NCI-H774 (cell line): ENCODE measurements at regions not wholly inside any gene's neighbourhood (a gene's known extent, or its start where the extent isn't known, plus 50 kb on each side); places are given as distances from the start of the nearest gene placed in this dataset.
"Not testable (repeated sequence)": the region's sequence is repeated elsewhere in the genome, so short reads cannot be mapped to it uniquely, and the experiment has no call there.

Experiments
- DNase-seq: peaks from one replicate; lab custom pipeline; 2025; lab: John Stamatoyannopoulos, UW

- DNase-seq = no peak
Observed at GRCh38 chr11:22065472-22065871, 127.4 kb upstream of the ANO5 start.

GRCh38 chr11:22069844-22070243 lies 123.0 kb upstream of the ANO5 start:
- DNase-seq = no peak

- DNase-seq = no peak
Observed at GRCh38 chr11:22076271-22076930, 116.5 kb upstream of the ANO5 start.

- DNase-seq = no peak
Observed at GRCh38 chr11:22078063-22078462, 114.8 kb upstream of the ANO5 start.

- no peak for DNase-seq
Observed at GRCh38 chr11:22079133-22079872, 113.6 kb upstream of the ANO5 start.

DNA sequence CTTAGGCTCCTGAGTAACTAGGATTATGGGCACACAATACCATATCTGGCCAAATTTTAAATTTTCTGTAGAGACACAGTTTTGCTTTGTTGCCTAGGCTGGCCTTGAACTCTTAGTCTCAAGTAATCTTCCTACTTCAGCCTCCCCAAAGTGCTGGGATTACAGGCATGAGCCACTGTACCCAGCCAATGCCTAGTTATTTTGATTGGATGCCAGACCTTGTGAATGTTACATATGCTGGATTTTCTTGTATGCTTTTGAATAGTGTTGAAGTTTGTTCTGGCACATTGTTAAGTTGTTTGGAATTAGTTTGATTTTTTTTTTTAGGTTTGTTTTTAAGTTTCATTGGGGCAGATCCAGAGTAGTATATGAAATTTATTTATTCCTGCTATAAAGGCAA lies 110.7 kb upstream of the ANO5 start:
- DNase-seq = no peak

- DNase-seq = no peak
Observed at GRCh38 chr11:22082788-22083187, 110.1 kb upstream of the ANO5 start.

DNA sequence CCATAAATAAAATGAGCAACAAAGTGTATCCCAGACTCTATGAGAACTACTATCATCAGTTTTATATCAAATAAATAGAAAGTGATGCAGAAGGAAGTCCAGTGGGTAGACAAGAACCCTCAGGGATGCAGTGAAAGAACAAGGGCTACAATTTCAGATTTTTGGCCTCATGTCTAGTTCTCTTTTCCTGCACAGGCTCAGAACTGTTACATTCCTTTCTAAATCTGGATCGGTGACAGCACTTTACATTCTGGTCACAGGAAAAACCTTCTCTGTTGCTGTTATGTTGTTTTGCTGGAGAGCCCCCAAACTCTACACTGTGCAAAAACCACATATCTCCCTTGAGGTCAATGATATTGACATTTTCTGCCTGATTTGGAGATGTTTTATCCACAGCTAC lies 108.8 kb upstream of the ANO5 start:
- no peak for DNase-seq

- no peak for DNase-seq
Observed at GRCh38 chr11:22084564-22084963, 108.3 kb upstream of the ANO5 start.

DNA sequence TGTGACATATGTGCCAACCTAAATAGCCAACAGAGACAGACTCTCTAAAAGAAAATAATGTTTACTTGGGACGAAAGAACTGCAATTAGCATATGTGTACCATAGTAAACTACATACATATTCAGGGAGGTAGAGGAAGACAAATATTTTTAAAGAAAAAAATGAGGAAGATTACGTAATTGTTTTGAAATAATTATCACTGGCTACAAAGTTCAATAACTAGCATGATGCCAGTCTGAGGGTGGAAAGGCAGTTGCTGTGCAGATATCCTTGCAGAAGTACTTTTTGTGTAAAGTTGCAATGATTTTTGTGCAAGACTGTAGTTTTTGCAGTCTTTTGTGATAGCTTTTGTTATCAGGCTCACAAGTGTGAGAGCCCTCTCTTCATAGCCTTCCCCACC lies 103.3 kb upstream of the ANO5 start:
- no peak for DNase-seq

DNA sequence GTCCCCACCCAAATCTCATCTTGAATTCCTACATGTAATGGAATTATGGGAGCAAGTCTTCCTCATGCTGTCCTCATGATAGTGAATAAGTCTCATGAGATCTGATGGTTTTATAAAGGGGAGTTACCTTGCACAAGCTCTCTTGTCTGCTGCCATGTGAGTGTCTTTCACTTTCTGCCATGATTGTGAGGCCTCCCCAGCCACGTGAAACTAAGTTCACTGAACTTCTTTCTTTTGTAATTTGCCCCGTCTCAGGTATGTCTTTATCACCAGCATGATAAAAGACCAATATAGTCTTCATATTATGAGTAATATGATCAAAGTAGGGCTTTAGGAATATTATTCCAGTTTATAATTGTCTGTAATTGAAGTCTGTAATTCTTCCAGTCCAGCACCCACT lies 86.3 kb upstream of the ANO5 start:
- DNase-seq = no peak

GRCh38 chr11:22115470-22116029 lies 77.3 kb upstream of the ANO5 start:
- DNase-seq = no peak

- not testable (repeated sequence) for DNase-seq
Observed at GRCh38 chr11:22127981-22128380, 64.9 kb upstream of the ANO5 start.

DNA sequence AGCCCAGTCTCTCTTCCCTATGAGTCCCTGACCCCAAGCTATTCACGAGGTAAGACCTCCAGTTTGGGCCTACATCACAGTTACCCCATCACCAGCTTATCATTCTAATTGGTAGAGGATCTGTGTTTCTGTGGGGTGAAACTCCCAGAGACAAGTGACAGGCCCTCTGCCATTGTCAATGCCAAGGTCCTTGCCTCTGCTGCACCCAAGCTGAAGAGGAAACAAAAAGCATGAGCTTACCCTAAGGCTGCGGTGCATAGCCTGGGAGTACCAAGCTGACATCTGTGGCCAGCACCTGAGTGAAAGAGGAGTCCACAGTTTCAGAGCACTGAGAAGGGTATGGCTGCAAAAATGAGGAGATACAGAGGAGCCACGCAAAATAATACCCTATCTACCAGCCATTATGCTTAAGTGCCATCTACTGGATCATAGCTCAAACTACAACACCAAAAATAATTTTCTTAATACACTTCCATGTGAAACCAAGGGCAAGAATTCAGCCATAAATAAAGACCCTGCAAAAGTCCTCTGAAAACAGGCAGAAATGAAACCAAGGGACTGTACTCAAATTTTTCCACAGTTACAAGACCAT lies 62.3 kb upstream of the ANO5 start:
- DNase-seq = peak; percentile 9

DNA sequence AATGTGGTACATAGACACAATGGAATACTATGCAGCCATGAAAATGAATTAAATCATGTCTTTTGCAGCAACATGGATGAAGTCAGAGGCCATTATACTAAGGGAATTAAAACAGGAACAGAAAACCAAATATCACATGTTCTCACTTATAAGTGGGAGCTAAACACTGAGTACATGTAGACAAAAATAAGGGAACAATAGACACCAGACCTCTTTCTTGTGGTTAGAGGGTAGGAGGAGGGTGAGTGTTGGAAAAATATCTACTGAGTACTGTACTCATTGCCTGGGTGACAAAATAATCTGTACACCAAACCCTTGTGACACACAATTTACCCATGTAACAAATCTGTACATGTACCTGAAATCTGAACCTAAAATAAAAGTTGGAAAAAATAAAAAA lies 59.1 kb upstream of the ANO5 start:
- no peak for DNase-seq

DNA sequence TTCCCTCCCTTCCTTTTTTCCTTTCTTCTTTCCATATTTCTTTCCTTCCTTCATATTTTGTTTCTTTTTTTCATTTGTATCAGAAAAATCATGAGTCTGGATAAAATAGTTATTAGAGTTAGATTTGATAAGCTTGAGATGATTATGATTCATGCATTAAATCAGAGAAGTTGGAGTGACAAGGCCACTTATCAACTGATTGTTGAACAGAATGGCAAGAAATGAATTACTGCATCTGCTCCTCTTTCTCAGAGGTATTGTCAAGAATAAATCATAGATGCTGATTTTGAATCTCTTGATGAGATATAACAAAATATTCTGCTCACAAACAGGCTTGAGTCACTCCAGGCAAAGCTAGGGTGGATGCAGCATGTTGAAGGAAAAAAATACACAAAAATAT lies 54.6 kb upstream of the ANO5 start:
- DNase-seq = no peak
